ENCODE measurements at regions not wholly inside any gene's neighbourhood (a gene's known extent, or its start where the extent isn't known, plus 50 kb on each side); places are given as distances from the start of the nearest gene placed in this dataset.

DNA sequence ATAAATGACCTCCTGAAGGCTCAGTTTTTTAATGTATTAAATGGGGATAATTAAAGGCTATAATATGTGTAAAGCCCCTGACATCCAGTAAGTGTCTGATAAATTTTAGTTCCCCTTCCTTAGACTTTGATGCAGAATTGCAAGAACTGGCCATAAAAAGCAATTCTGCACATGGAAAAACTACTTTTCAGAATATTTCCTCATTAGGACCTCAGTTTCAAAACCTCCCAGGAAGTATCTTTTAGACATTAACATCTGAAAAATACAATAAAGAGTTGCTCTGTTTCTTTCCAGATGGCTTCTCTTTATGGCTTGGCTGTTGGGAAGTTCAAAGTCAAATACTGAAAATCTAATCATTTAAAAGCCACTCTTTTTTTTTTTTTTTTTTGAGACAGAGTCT lies 106.3 kb upstream of the ZNF217 start:
- TF ChIP-seq, protein P1, sequence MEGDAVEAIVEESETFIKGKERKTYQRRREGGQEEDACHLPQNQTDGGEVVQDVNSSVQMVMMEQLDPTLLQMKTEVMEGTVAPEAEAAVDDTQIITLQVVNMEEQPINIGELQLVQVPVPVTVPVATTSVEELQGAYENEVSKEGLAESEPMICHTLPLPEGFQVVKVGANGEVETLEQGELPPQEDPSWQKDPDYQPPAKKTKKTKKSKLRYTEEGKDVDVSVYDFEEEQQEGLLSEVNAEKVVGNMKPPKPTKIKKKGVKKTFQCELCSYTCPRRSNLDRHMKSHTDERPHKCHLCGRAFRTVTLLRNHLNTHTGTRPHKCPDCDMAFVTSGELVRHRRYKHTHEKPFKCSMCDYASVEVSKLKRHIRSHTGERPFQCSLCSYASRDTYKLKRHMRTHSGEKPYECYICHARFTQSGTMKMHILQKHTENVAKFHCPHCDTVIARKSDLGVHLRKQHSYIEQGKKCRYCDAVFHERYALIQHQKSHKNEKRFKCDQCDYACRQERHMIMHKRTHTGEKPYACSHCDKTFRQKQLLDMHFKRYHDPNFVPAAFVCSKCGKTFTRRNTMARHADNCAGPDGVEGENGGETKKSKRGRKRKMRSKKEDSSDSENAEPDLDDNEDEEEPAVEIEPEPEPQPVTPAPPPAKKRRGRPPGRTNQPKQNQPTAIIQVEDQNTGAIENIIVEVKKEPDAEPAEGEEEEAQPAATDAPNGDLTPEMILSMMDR (IDR thresholded peaks at IDR 0.05 in 8 of 11, conservative IDR thresholded peaks at IDR 0.05 in 3 of 11) = no peak
- no peak for TF ChIP-seq POLR2AphosphoS5 (IDR thresholded peaks at IDR 0.05)
- TF ChIP-seq POLR2A (IDR thresholded peaks at IDR 0.05) = no peak

All from spleen (tissue), 7 donors.